ENCODE measurements at regions not wholly inside any gene's neighbourhood (a gene's known extent, or its start where the extent isn't known, plus 50 kb on each side); places are given as distances from the start of the nearest gene placed in this dataset.
"Not testable (repeated sequence)": the region's sequence is repeated elsewhere in the genome, so short reads cannot be mapped to it uniquely, and the experiment has no call there.

DNA sequence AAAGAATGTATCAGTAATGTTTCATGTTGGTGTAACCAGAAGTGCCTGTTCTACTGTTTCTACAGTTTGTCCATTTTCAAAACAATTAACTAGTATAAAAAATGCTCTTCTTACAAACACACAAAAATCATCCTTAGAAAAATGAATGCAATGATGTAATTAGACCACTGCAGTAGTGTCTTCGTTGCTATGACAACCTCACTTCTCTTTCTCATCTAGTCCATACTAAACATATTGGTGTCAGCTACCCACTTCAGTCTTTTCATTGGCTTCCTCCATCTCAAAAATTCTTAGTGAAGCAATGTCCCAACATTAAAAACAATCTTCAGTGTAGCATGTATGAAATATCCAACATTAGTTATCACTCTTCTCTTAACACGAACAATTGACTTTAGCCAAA lies 1265.8 kb downstream of the REEP3 start:
- H3K4me3 ChIP-seq (ENCODE audit: low read depth, low read length, poor library complexity, severe bottlenecking), result no peak overlapping the region
- no peak for DNase-seq (ENCODE audit: low spot score)
- ChIA-PET POLR2A (ENCODE audit: low non-redundant PET) (no interaction called here), CTCF (no interaction called here)
- H3K36me3 ChIP-seq (ENCODE audit: insufficient read depth, low read length, poor library complexity, severe bottlenecking), result no peaks in the 10 kb centered on the region
- H3K27me3 ChIP-seq (replicated peaks; ENCODE audit: insufficient read depth, low read depth, low read length, poor library complexity), result no peaks in the 10 kb centered on the region
- BruUV-seq (replicated peaks), result no TSS peak
- intact Hi-C loops (cut with micrococcal nuclease; ENCODE audit: unreplicated experiment), result no loop called here
- no peaks in the 10 kb centered on the region for H3K9me3 ChIP-seq (ENCODE audit: low read depth, low read length, poor library complexity, severe bottlenecking)
- H3K4me1 ChIP-seq (ENCODE audit: insufficient read depth, low read length, poor library complexity, severe bottlenecking), result no peaks in the 10 kb centered on the region
- TF ChIP-seq, protein P1, sequence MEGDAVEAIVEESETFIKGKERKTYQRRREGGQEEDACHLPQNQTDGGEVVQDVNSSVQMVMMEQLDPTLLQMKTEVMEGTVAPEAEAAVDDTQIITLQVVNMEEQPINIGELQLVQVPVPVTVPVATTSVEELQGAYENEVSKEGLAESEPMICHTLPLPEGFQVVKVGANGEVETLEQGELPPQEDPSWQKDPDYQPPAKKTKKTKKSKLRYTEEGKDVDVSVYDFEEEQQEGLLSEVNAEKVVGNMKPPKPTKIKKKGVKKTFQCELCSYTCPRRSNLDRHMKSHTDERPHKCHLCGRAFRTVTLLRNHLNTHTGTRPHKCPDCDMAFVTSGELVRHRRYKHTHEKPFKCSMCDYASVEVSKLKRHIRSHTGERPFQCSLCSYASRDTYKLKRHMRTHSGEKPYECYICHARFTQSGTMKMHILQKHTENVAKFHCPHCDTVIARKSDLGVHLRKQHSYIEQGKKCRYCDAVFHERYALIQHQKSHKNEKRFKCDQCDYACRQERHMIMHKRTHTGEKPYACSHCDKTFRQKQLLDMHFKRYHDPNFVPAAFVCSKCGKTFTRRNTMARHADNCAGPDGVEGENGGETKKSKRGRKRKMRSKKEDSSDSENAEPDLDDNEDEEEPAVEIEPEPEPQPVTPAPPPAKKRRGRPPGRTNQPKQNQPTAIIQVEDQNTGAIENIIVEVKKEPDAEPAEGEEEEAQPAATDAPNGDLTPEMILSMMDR (conservative IDR thresholded peaks at IDR 0.05; ENCODE audit: low read depth, low read length), result no peak
- no peak for TF ChIP-seq EZH2 (IDR thresholded peaks at IDR 0.05; ENCODE audit: borderline replicate concordance, low read depth, low read length, poor library complexity, severe bottlenecking)
- H3K27ac ChIP-seq (ENCODE audit: low read depth, low read length, poor library complexity, severe bottlenecking), result no peak overlapping the region

DNA sequence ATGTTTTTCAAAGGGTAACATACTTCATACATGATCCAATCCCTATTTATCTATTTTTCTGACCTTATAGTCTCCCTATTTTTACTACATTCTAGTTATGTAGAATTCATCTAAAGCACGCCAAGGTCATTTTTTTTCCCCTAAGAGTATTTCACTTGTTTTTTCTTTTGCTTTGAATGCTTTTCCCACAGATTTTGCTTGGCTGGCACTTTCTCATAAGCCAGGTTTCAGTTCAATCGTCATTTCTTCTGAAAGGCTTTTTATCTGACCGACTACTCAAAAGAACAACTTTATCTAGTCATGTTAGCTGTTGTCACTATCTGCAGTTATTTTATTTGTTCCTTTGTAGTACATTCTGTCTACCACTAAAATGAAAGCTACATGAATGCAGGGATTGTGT lies 1274.6 kb downstream of the REEP3 start:
- H3K9me3 ChIP-seq (ENCODE audit: low read depth, low read length, poor library complexity, severe bottlenecking), result no peaks in the 10 kb centered on the region
- no peaks in the 10 kb centered on the region for H3K4me1 ChIP-seq (ENCODE audit: insufficient read depth, low read length, poor library complexity, severe bottlenecking)
- ChIA-PET POLR2A (ENCODE audit: low non-redundant PET) (no interaction called here), CTCF (no interaction called here)
- no peak overlapping the region for H3K27ac ChIP-seq (ENCODE audit: low read depth, low read length, poor library complexity, severe bottlenecking)
- H3K36me3 ChIP-seq (ENCODE audit: insufficient read depth, low read length, poor library complexity, severe bottlenecking), result no peaks in the 10 kb centered on the region
- BruUV-seq (replicated peaks), result no TSS peak
- intact Hi-C loops (cut with micrococcal nuclease; ENCODE audit: unreplicated experiment), result no loop called here
- no peak for TF ChIP-seq EZH2 (IDR thresholded peaks at IDR 0.05; ENCODE audit: borderline replicate concordance, low read depth, low read length, poor library complexity, severe bottlenecking)
- TF ChIP-seq, protein P1 (conservative IDR thresholded peaks at IDR 0.05; ENCODE audit: low read depth, low read length), result no peak
- H3K4me3 ChIP-seq (ENCODE audit: low read depth, low read length, poor library complexity, severe bottlenecking), result no peak overlapping the region
- DNase-seq (ENCODE audit: low spot score), result no peak
- no peaks in the 10 kb centered on the region for H3K27me3 ChIP-seq (replicated peaks; ENCODE audit: insufficient read depth, low read depth, low read length, poor library complexity)

DNA sequence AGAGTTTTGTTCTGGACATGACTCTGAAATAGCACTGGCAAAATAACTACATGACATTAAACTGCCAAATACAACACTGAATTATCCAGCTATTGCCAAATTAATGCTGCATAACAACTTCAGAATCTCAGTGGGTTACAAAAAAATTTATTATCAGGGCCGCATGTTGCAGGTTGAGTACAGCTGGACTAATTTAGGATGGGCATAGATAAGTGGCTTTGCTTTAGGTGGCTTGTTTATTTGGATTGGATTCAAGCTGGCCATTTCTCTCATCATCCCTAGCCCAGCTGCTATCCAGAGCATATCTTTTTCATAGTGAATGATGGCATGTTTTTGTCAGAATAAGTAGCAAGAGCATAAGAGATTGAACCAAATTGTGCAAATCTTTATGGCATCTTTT lies 1277.1 kb downstream of the REEP3 start:
- Histone ChIP-seq H3K27me3 (replicated peaks; ENCODE audit: insufficient read depth, low read depth, low read length, poor library complexity) (no peaks in the 10 kb centered on the region), H3K27ac (ENCODE audit: low read depth, low read length, poor library complexity, severe bottlenecking) (no peak overlapping the region), H3K4me1 (ENCODE audit: insufficient read depth, low read length, poor library complexity, severe bottlenecking) (no peaks in the 10 kb centered on the region), H3K36me3 (ENCODE audit: insufficient read depth, low read length, poor library complexity, severe bottlenecking) (no peaks in the 10 kb centered on the region), H3K4me3 (ENCODE audit: low read depth, low read length, poor library complexity, severe bottlenecking) (no peak overlapping the region), H3K9me3 (ENCODE audit: low read depth, low read length, poor library complexity, severe bottlenecking) (no peaks in the 10 kb centered on the region)
- intact Hi-C loops (cut with micrococcal nuclease; ENCODE audit: unreplicated experiment), result no loop called here
- ChIA-PET CTCF (no interaction called here), POLR2A (ENCODE audit: low non-redundant PET) (no interaction called here)
- TF ChIP-seq, protein P1 (conservative IDR thresholded peaks at IDR 0.05; ENCODE audit: low read depth, low read length), result no peak
- no peak for TF ChIP-seq EZH2 (IDR thresholded peaks at IDR 0.05; ENCODE audit: borderline replicate concordance, low read depth, low read length, poor library complexity, severe bottlenecking)
- no peak for DNase-seq (ENCODE audit: low spot score)
- BruUV-seq (replicated peaks), result no TSS peak

DNA sequence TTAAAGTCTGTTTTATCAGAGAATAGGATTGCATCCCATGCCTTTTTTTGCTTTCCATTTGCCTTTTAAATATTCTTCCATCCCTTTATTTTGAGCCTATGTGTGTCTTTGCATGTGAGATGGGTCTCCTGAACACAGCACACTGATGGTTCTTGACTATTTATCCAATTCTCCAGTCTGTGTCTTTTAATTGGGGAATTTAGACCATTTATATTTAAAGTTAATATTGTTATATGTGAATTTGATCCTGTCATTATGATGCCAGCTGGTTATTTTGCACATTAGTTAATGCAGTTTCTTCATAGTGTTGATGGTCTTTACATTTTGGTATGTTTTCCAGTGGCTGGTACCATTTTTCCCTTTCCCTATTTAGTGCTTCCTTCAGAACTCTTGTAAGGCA lies 1287.0 kb downstream of the REEP3 start:
- H3K27me3 ChIP-seq (replicated peaks; ENCODE audit: insufficient read depth, low read depth, low read length, poor library complexity); POLR2A ChIA-PET (ENCODE audit: low non-redundant PET); CTCF ChIA-PET; H3K36me3 ChIP-seq (ENCODE audit: insufficient read depth, low read length, poor library complexity, severe bottlenecking); DNase-seq (ENCODE audit: low spot score); intact Hi-C loops (cut with micrococcal nuclease; ENCODE audit: unreplicated experiment); H3K4me3 ChIP-seq (ENCODE audit: low read depth, low read length, poor library complexity, severe bottlenecking); H3K9me3 ChIP-seq (ENCODE audit: low read depth, low read length, poor library complexity, severe bottlenecking); H3K4me1 ChIP-seq (ENCODE audit: insufficient read depth, low read length, poor library complexity, severe bottlenecking); BruUV-seq (replicated peaks); H3K27ac ChIP-seq (ENCODE audit: low read depth, low read length, poor library complexity, severe bottlenecking): not testable (repeated sequence)

DNA sequence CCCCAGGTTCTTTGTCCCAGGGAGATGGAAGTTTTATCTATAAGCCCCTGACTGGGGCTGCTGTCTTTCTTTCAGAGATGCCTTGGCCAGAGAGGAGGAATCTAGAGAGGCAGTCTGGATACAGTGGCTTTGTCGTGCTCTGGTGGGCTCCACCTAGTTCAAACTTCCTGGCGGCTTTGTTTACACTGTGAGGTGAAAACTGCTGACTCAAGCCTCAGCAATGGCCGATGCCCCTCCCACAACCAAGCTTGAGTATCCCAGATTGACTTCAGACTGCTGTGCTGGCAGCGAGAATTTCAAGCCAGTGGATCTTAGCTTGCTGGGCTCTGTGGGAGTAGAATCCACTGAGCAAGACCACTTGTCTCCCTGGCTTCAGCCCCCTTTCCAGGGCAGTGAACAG lies 1288.8 kb downstream of the REEP3 start:
- H3K9me3 ChIP-seq (ENCODE audit: low read depth, low read length, poor library complexity, severe bottlenecking); CTCF ChIA-PET; H3K36me3 ChIP-seq (ENCODE audit: insufficient read depth, low read length, poor library complexity, severe bottlenecking); H3K27me3 ChIP-seq (replicated peaks; ENCODE audit: insufficient read depth, low read depth, low read length, poor library complexity); POLR2A ChIA-PET (ENCODE audit: low non-redundant PET); DNase-seq (ENCODE audit: low spot score); H3K27ac ChIP-seq (ENCODE audit: low read depth, low read length, poor library complexity, severe bottlenecking); intact Hi-C loops (cut with micrococcal nuclease; ENCODE audit: unreplicated experiment); BruUV-seq (replicated peaks); H3K4me1 ChIP-seq (ENCODE audit: insufficient read depth, low read length, poor library complexity, severe bottlenecking); H3K4me3 ChIP-seq (ENCODE audit: low read depth, low read length, poor library complexity, severe bottlenecking): not testable (repeated sequence)

All from A673 (cell line).